Natural killer cell (primary cell): ENCODE measurements at regions not wholly inside any gene's neighbourhood (a gene's known extent, or its start where the extent isn't known, plus 50 kb on each side); places are given as distances from the start of the nearest gene placed in this dataset.

Experiments used
- ATAC-seq, 3 donors: fragments of 150-1000 bp in 2 of 3; fragments of 200-7000 bp in 1 of 3; cut with Tn5 transposase; 1 replicate in 1 of 3; 2 replicates in 2 of 3; pipeline ENCODE4 v1.10.0; 2021; ENCODE audit warnings: mild to moderate bottlenecking in 2 of 3, moderate library complexity in 2 of 3
- DNase-seq, 2 donors: peaks; one replicate each; pipeline versions ENCODE4 v3.0.0 to v3.0.0-alpha.2; 2013 to 2021; ENCODE audit warnings: mixed read lengths in 1 of 2
- H3K27ac ChIP-seq: one replicate; pipeline ENCODE4 v1.5.1; 2013; ENCODE audit warnings: mild to moderate bottlenecking, low read length
- H3K27me3 ChIP-seq: one replicate; pipeline ENCODE4 v1.6.1; 2013; ENCODE audit warnings: low read length; ENCODE audit not compliant: control insufficient read depth, insufficient read depth
- H3K36me3 ChIP-seq: one replicate; pipeline ENCODE4 v1.6.1; 2013; ENCODE audit warnings: low read length; ENCODE audit not compliant: control insufficient read depth, insufficient read depth
- H3K4me1 ChIP-seq: one replicate; pipeline ENCODE4 v1.6.1; 2013; ENCODE audit warnings: low read length; ENCODE audit not compliant: control insufficient read depth, insufficient read depth
- H3K4me3 ChIP-seq: one replicate; pipeline ENCODE4 v1.5.1; 2013; ENCODE audit warnings: low read length
- H3K9me3 ChIP-seq: one replicate; pipeline ENCODE4 v1.6.1; 2013; ENCODE audit warnings: low read length; ENCODE audit not compliant: control insufficient read depth, insufficient read depth
- H3K27ac Mint-ChIP-seq, 2 donors: one replicate each; pipeline ENCODE4 v1.8.0; 2022; ENCODE audit warnings: mild to moderate bottlenecking in 2 of 2, mixed read lengths in 2 of 2, moderate library complexity in 1 of 2
- H3K27me3 Mint-ChIP-seq, 2 donors: one replicate each; pipeline ENCODE4 v1.8.0; 2022; ENCODE audit warnings: low read depth in 2 of 2, mixed read lengths in 2 of 2
- H3K36me3 Mint-ChIP-seq: one replicate; pipeline ENCODE4 v1.8.0; 2022; ENCODE audit warnings: mixed read lengths
- H3K4me1 Mint-ChIP-seq, 2 donors: one replicate each; pipeline ENCODE4 v1.8.0; 2022; ENCODE audit warnings: mixed read lengths in 2 of 2
- H3K4me3 Mint-ChIP-seq: one replicate; pipeline ENCODE4 v1.8.0; 2022; ENCODE audit warnings: mild to moderate bottlenecking, moderate library complexity, mixed read lengths
- H3K9me3 Mint-ChIP-seq, 2 donors: one replicate each; pipeline ENCODE4 v1.8.0; 2022; ENCODE audit warnings: mixed read lengths in 2 of 2
- CTCF ChIP-seq: fragments of 200-600 bp; IDR thresholded peaks from one replicate; pipeline ENCODE4 v1.8.0; 2022; ENCODE audit warnings: antibody characterized with exemption
- WGBS: methylation state at CpG from one replicate; pipeline ENCODE4 v1.1.7; 2013; ENCODE audit warnings: missing lambda C conversion rate; ENCODE audit not compliant: insufficient coverage; 5-methylcytosine and 5-hydroxymethylcytosine counted together
- intact Hi-C: fragments of 100-400 bp; cut with micrococcal nuclease; formaldehyde crosslinking; loops from one replicate; pipeline ENCODE4 v1.14.2; 2022

- Histone ChIP-seq H3K27ac (peak overlapping the region; percentile 27), H3K4me1 (no peaks in the 10 kb centered on the region), H3K4me3 (no peak overlapping the region), H3K36me3 (no peaks in the 10 kb centered on the region), H3K27me3 (no peaks in the 10 kb centered on the region), H3K9me3 (no peaks in the 10 kb centered on the region)
- ATAC-seq: peak in 1 of 3 donors; percentile 34
- Mint-ChIP-seq H3K9me3 (no peaks in the 10 kb centered on the region), H3K36me3 (no peaks in the 10 kb centered on the region), H3K4me1 (peaks cover 4% of the 10 kb centered on the region in 2 donors), H3K4me3 (no peak overlapping the region), H3K27me3 (peaks cover 0 to 13% of the 10 kb centered on the region in 2 donors), H3K27ac (peak overlapping the region in 1 of 2 donors; percentile 69)
- TF ChIP-seq CTCF: no peak
- intact Hi-C loops: no loop called here
- WGBS: 43% methylated on average over 1 of the region's 1 CpG
- DNase-seq: peak in 1 of 2 donors; percentile 3
These were observed 230.8 kb upstream of the NR4A3 start for GRCh38 chr9:99590840-99591239.

- ATAC-seq: no peak
- H3K9me3 Mint-ChIP-seq: no peaks in the 10 kb centered on the region
- DNase-seq: no peak
- Histone ChIP-seq H3K27me3 (no peaks in the 10 kb centered on the region), H3K4me1 (no peaks in the 10 kb centered on the region), H3K36me3 (no peaks in the 10 kb centered on the region), H3K4me3 (no peak overlapping the region), H3K9me3 (no peaks in the 10 kb centered on the region), H3K27ac (no peak overlapping the region)
- no peak overlapping the region for H3K4me3 Mint-ChIP-seq
- peaks cover 0 to 6% of the 10 kb centered on the region in 2 donors for H3K27me3 Mint-ChIP-seq
- no peaks in the 10 kb centered on the region for H3K36me3 Mint-ChIP-seq
- no peak for TF ChIP-seq CTCF
- no peak overlapping the region for H3K27ac Mint-ChIP-seq
- no CpG with 5 or more reads among the region's 2 CpGs for WGBS
- intact Hi-C loops: no loop called here
- peaks cover 7% of the 10 kb centered on the region in 2 donors for H3K4me1 Mint-ChIP-seq
These were observed 229.9 kb upstream of the NR4A3 start for GRCh38 chr9:99591770-99592169.

- H3K27ac Mint-ChIP-seq: no peak overlapping the region
- no peaks in the 10 kb centered on the region for H3K36me3 ChIP-seq
- DNase-seq: no peak
- H3K4me3 Mint-ChIP-seq: no peak overlapping the region
- no peaks in the 10 kb centered on the region for H3K27me3 ChIP-seq
- H3K4me1 ChIP-seq: no peaks in the 10 kb centered on the region
- 43% methylated on average over 3 of the region's 4 CpGs for WGBS
- H3K27ac ChIP-seq: peak overlapping the region; percentile 9
- H3K9me3 Mint-ChIP-seq: no peaks in the 10 kb centered on the region
- H3K4me3 ChIP-seq: no peak overlapping the region
- intact Hi-C loops: no loop called here
- H3K9me3 ChIP-seq: no peaks in the 10 kb centered on the region
- no peaks in the 10 kb centered on the region for H3K36me3 Mint-ChIP-seq
- H3K4me1 Mint-ChIP-seq: peaks cover 7% of the 10 kb centered on the region in 2 donors
- TF ChIP-seq CTCF: no peak
- ATAC-seq: no peak
- peaks cover 0 to 10% of the 10 kb centered on the region in 2 donors for H3K27me3 Mint-ChIP-seq
These were observed 228.7 kb upstream of the NR4A3 start for GRCh38 chr9:99592834-99593574.

- no peak for TF ChIP-seq CTCF
- ATAC-seq (no peak), DNase-seq (no peak)
- Mint-ChIP-seq H3K4me3 (no peak overlapping the region), H3K4me1 (peaks cover 7% of the 10 kb centered on the region in 2 donors), H3K9me3 (no peaks in the 10 kb centered on the region), H3K27ac (no peak overlapping the region), H3K27me3 (peaks cover 0 to 10% of the 10 kb centered on the region in 2 donors), H3K36me3 (no peaks in the 10 kb centered on the region)
- Histone ChIP-seq H3K4me3 (no peak overlapping the region), H3K4me1 (no peaks in the 10 kb centered on the region), H3K27me3 (no peaks in the 10 kb centered on the region), H3K27ac (peak overlapping the region; percentile 9), H3K36me3 (no peaks in the 10 kb centered on the region), H3K9me3 (no peaks in the 10 kb centered on the region)
- 69% methylated on average over 2 of the region's 2 CpGs for WGBS
- intact Hi-C loops: no loop called here
These were observed 228.1 kb upstream of the NR4A3 start for GRCh38 chr9:99593610-99594009.
